ENCODE measurements at regions not wholly inside any gene's neighbourhood (a gene's known extent, or its start where the extent isn't known, plus 50 kb on each side); places are given as distances from the start of the nearest gene placed in this dataset.
"Not testable (repeated sequence)": the region's sequence is repeated elsewhere in the genome, so short reads cannot be mapped to it uniquely, and the experiment has no call there.

DNA sequence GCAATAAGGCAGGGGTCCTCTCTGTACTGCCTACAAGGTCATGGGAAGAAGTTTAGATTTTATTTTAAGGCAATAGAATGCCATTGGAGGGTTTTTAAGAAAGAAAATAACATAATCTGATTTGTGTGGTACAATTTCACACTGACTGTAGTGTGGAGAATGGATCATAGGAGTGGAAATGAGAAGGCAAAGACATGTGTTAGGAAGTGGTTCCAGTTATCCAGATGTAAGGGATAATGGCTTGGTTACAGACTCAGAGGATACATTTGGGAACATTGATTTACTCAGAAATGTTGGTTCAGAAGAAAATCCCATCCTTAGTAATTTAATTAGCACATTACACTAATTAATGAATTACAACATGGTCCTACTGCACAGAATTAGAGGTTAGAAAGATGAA lies 788.2 kb downstream of the SLITRK5 start:
- H3K27me3 ChIP-seq (ENCODE audit: control insufficient read depth in 1 of 2, insufficient read depth in 2 of 2, low read length in 2 of 2): no peaks in the 10 kb centered on the region
- no peak overlapping the region for H3K27ac ChIP-seq (ENCODE audit: low read depth, low read length)
- H3K4me1 ChIP-seq (ENCODE audit: control insufficient read depth in 1 of 2, insufficient read depth in 2 of 2, low read length in 2 of 2): no peaks in the 10 kb centered on the region
- no peaks in the 10 kb centered on the region for H3K36me3 ChIP-seq (ENCODE audit: control insufficient read depth in 1 of 2, insufficient read depth in 2 of 2, low read length in 2 of 2)
- H3K9me3 ChIP-seq (ENCODE audit: control insufficient read depth in 1 of 2, low read length in 2 of 2): no peaks in the 10 kb centered on the region
- H3K4me3 ChIP-seq (ENCODE audit: low read depth in 1 of 2, low read length in 2 of 2): no peak overlapping the region
- H3K9ac ChIP-seq (ENCODE audit: low read depth in 1 of 2, low read length in 2 of 2): no peak overlapping the region

GRCh38 chr13:88461272-88462009 lies 790.3 kb downstream of the SLITRK5 start:
- H3K4me1 ChIP-seq (ENCODE audit: control insufficient read depth in 1 of 2, insufficient read depth in 2 of 2, low read length in 2 of 2): no peaks in the 10 kb centered on the region
- no peaks in the 10 kb centered on the region for H3K36me3 ChIP-seq (ENCODE audit: control insufficient read depth in 1 of 2, insufficient read depth in 2 of 2, low read length in 2 of 2)
- no peaks in the 10 kb centered on the region for H3K27me3 ChIP-seq (ENCODE audit: control insufficient read depth in 1 of 2, insufficient read depth in 2 of 2, low read length in 2 of 2)
- H3K9ac ChIP-seq (ENCODE audit: low read depth in 1 of 2, low read length in 2 of 2): no peak overlapping the region
- H3K9me3 ChIP-seq (ENCODE audit: control insufficient read depth in 1 of 2, low read length in 2 of 2): no peaks in the 10 kb centered on the region
- H3K27ac ChIP-seq (ENCODE audit: low read depth, low read length): no peak overlapping the region
- H3K4me3 ChIP-seq (ENCODE audit: low read depth in 1 of 2, low read length in 2 of 2): no peak overlapping the region

DNA sequence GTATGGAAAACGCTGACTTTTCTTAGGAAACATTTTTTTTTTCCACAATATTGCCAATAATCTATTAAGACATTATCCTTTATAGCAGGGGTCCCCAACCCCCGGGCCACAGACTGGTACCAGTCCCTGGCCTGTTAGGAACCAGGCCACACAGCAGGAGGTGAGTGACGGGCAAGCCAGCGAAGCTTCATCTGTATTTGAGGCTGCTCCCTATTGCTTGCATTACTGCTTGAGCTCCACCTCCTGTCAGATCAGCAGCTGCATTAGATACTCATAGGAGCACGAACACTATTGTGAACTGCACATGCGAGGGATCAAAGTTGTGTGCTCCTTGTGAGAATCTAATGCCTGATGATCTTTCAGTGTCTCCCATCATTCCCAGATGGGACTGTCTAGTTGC lies 793.7 kb downstream of the SLITRK5 start:
- Histone ChIP-seq H3K4me3 (ENCODE audit: low read depth in 1 of 2, low read length in 2 of 2) (no peak overlapping the region), H3K36me3 (ENCODE audit: control insufficient read depth in 1 of 2, insufficient read depth in 2 of 2, low read length in 2 of 2) (no peaks in the 10 kb centered on the region), H3K9ac (ENCODE audit: low read depth in 1 of 2, low read length in 2 of 2) (no peak overlapping the region), H3K9me3 (ENCODE audit: control insufficient read depth in 1 of 2, low read length in 2 of 2) (no peaks in the 10 kb centered on the region), H3K4me1 (ENCODE audit: control insufficient read depth in 1 of 2, insufficient read depth in 2 of 2, low read length in 2 of 2) (no peaks in the 10 kb centered on the region), H3K27me3 (ENCODE audit: control insufficient read depth in 1 of 2, insufficient read depth in 2 of 2, low read length in 2 of 2) (no peaks in the 10 kb centered on the region), H3K27ac (ENCODE audit: low read depth, low read length) (no peak overlapping the region)

GRCh38 chr13:88472316-88472715 lies 801.1 kb downstream of the SLITRK5 start:
- no peak overlapping the region for H3K4me3 ChIP-seq (ENCODE audit: low read depth in 1 of 2, low read length in 2 of 2)
- no peaks in the 10 kb centered on the region for H3K36me3 ChIP-seq (ENCODE audit: control insufficient read depth in 1 of 2, insufficient read depth in 2 of 2, low read length in 2 of 2)
- no peak overlapping the region for H3K9ac ChIP-seq (ENCODE audit: low read depth in 1 of 2, low read length in 2 of 2)
- H3K27me3 ChIP-seq (ENCODE audit: control insufficient read depth in 1 of 2, insufficient read depth in 2 of 2, low read length in 2 of 2): no peaks in the 10 kb centered on the region
- no peaks in the 10 kb centered on the region for H3K4me1 ChIP-seq (ENCODE audit: control insufficient read depth in 1 of 2, insufficient read depth in 2 of 2, low read length in 2 of 2)
- no peak overlapping the region for H3K27ac ChIP-seq (ENCODE audit: low read depth, low read length)
- peaks cover 0 to 2% of the 10 kb centered on the region in 2 donors for H3K9me3 ChIP-seq (ENCODE audit: control insufficient read depth in 1 of 2, low read length in 2 of 2)

GRCh38 chr13:88483202-88483601 lies 812.0 kb downstream of the SLITRK5 start:
- Histone ChIP-seq H3K9me3 (ENCODE audit: control insufficient read depth in 1 of 2, low read length in 2 of 2) (peaks cover 12 to 15% of the 10 kb centered on the region in 2 donors), H3K27ac (ENCODE audit: low read depth, low read length) (no peak overlapping the region), H3K9ac (ENCODE audit: low read depth in 1 of 2, low read length in 2 of 2) (no peak overlapping the region), H3K36me3 (ENCODE audit: control insufficient read depth in 1 of 2, insufficient read depth in 2 of 2, low read length in 2 of 2) (no peaks in the 10 kb centered on the region), H3K4me1 (ENCODE audit: control insufficient read depth in 1 of 2, insufficient read depth in 2 of 2, low read length in 2 of 2) (no peaks in the 10 kb centered on the region), H3K4me3 (ENCODE audit: low read depth in 1 of 2, low read length in 2 of 2) (no peak overlapping the region), H3K27me3 (ENCODE audit: control insufficient read depth in 1 of 2, insufficient read depth in 2 of 2, low read length in 2 of 2) (no peaks in the 10 kb centered on the region)

- peaks cover 15 to 16% of the 10 kb centered on the region in 2 donors for H3K9me3 ChIP-seq (ENCODE audit: control insufficient read depth in 1 of 2, low read length in 2 of 2)
- no peak overlapping the region for H3K9ac ChIP-seq (ENCODE audit: low read depth in 1 of 2, low read length in 2 of 2)
Observed at GRCh38 chr13:88507909-88508308, 836.7 kb downstream of the SLITRK5 start.

DNA sequence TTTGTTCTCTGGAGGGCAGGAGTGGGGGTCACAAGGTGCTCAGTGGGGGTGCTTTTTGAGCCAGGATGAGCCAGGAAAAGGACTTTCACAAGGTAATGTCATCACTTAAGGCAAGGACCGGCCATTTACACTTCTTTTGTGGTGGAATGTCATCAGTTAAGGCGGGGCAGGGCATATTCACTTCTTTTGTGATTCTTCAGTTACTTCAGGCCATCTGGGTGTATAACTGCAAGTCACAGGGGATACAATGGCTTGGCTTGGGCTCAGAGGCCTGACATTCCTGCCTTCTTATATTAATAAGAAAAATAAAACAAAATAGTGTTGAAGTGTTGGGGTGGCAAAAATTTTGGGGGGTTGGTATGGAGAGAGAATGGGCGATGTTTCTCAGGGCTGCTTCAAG lies 841.8 kb downstream of the SLITRK5 start:
- not testable (repeated sequence) for H3K36me3 ChIP-seq (ENCODE audit: control insufficient read depth in 1 of 2, insufficient read depth in 2 of 2, low read length in 2 of 2)

More at GRCh38 chr13:88507909-88508308, 836.7 kb downstream of the SLITRK5 start:
- Histone ChIP-seq H3K36me3 (ENCODE audit: control insufficient read depth in 1 of 2, insufficient read depth in 2 of 2, low read length in 2 of 2) (no peaks in the 10 kb centered on the region), H3K27me3 (ENCODE audit: control insufficient read depth in 1 of 2, insufficient read depth in 2 of 2, low read length in 2 of 2) (no peaks in the 10 kb centered on the region), H3K27ac (ENCODE audit: low read depth, low read length) (no peak overlapping the region), H3K4me3 (ENCODE audit: low read depth in 1 of 2, low read length in 2 of 2) (no peak overlapping the region), H3K4me1 (ENCODE audit: control insufficient read depth in 1 of 2, insufficient read depth in 2 of 2, low read length in 2 of 2) (no peaks in the 10 kb centered on the region)

DNA sequence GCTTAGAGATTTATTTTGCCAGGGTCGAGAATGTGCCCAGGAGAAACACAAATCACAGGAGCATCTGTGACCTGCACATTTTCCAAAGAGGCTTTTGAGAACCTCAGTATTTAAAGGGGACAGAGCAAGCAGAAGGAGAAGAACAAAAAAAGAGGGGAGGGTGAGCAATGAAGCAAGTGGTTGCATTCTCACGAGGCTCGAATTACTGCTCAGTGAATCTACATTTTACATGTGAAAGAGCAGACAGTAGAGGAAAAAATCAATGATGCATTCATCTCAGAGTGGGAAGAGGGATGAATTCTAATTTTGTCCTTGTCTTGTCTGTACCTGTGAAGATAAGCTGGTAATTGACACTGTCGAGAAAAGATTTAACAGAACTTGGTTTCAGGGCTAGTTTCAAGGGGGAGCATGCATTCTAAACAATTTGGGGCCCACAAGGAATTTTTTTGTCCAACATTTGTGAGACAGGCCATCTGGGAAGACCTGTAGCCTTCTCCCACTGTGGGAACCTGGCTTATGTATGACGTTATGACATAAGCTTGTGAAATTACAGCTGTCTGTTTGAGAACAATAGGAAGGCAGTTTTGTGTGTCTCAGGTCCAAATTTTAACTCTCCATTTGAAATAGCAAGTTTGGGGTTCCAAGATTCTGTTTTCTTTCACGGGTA lies 855.1 kb downstream of the SLITRK5 start:
- Histone ChIP-seq H3K4me1 (ENCODE audit: control insufficient read depth in 1 of 2, insufficient read depth in 2 of 2, low read length in 2 of 2) (no peaks in the 10 kb centered on the region), H3K4me3 (ENCODE audit: low read depth in 1 of 2, low read length in 2 of 2) (no peak overlapping the region), H3K27me3 (ENCODE audit: control insufficient read depth in 1 of 2, insufficient read depth in 2 of 2, low read length in 2 of 2) (no peaks in the 10 kb centered on the region), H3K9me3 (ENCODE audit: control insufficient read depth in 1 of 2, low read length in 2 of 2) (peaks cover 0 to 15% of the 10 kb centered on the region in 2 donors), H3K9ac (ENCODE audit: low read depth in 1 of 2, low read length in 2 of 2) (no peak overlapping the region), H3K36me3 (ENCODE audit: control insufficient read depth in 1 of 2, insufficient read depth in 2 of 2, low read length in 2 of 2) (no peaks in the 10 kb centered on the region), H3K27ac (ENCODE audit: low read depth, low read length) (no peak overlapping the region)

More for the DNA sequence above, 841.8 kb downstream of the SLITRK5 start:
- H3K27ac ChIP-seq (ENCODE audit: low read depth, low read length); H3K4me3 ChIP-seq (ENCODE audit: low read depth in 1 of 2, low read length in 2 of 2); H3K4me1 ChIP-seq (ENCODE audit: control insufficient read depth in 1 of 2, insufficient read depth in 2 of 2, low read length in 2 of 2); H3K27me3 ChIP-seq (ENCODE audit: control insufficient read depth in 1 of 2, insufficient read depth in 2 of 2, low read length in 2 of 2); H3K9ac ChIP-seq (ENCODE audit: low read depth in 1 of 2, low read length in 2 of 2): not testable (repeated sequence)
- H3K9me3 ChIP-seq (ENCODE audit: control insufficient read depth in 1 of 2, low read length in 2 of 2): peaks cover 4 to 11% of the 10 kb centered on the region in 2 donors

- Histone ChIP-seq H3K4me1 (ENCODE audit: control insufficient read depth in 1 of 2, insufficient read depth in 2 of 2, low read length in 2 of 2) (no peaks in the 10 kb centered on the region), H3K36me3 (ENCODE audit: control insufficient read depth in 1 of 2, insufficient read depth in 2 of 2, low read length in 2 of 2) (no peaks in the 10 kb centered on the region), H3K9ac (ENCODE audit: low read depth in 1 of 2, low read length in 2 of 2) (no peak overlapping the region), H3K27ac (ENCODE audit: low read depth, low read length) (no peak overlapping the region), H3K9me3 (ENCODE audit: control insufficient read depth in 1 of 2, low read length in 2 of 2) (peaks cover 0 to 12% of the 10 kb centered on the region in 2 donors), H3K4me3 (ENCODE audit: low read depth in 1 of 2, low read length in 2 of 2) (no peak overlapping the region), H3K27me3 (ENCODE audit: control insufficient read depth in 1 of 2, insufficient read depth in 2 of 2, low read length in 2 of 2) (no peaks in the 10 kb centered on the region)
Observed at GRCh38 chr13:88526853-88527215, 855.7 kb downstream of the SLITRK5 start.

DNA sequence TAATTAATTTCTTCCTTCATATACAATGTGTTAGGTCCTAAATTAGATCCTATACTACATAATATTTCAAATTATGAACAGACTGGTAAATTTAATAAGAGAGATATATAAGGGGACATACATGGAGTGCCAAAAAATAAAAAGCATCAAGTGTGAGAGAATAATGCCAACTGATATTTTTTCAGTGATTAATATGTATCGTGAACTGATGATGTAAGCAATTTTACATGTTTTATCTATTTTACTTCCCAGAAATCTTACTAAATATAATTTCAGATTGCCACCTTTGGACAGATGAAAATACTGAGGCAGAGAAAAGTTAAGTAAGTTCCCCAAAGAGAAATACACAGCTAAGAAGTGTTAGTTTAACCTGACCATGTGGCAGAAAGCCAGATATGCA lies 870.8 kb downstream of the SLITRK5 start:
- no peaks in the 10 kb centered on the region for H3K4me1 ChIP-seq (ENCODE audit: control insufficient read depth in 1 of 2, insufficient read depth in 2 of 2, low read length in 2 of 2)
- no peaks in the 10 kb centered on the region for H3K36me3 ChIP-seq (ENCODE audit: control insufficient read depth in 1 of 2, insufficient read depth in 2 of 2, low read length in 2 of 2)
- H3K4me3 ChIP-seq (ENCODE audit: low read depth in 1 of 2, low read length in 2 of 2): no peak overlapping the region
- H3K27ac ChIP-seq (ENCODE audit: low read depth, low read length): no peak overlapping the region
- no peaks in the 10 kb centered on the region for H3K27me3 ChIP-seq (ENCODE audit: control insufficient read depth in 1 of 2, insufficient read depth in 2 of 2, low read length in 2 of 2)
- H3K9me3 ChIP-seq (ENCODE audit: control insufficient read depth in 1 of 2, low read length in 2 of 2): peaks cover 0 to 6% of the 10 kb centered on the region in 2 donors
- no peak overlapping the region for H3K9ac ChIP-seq (ENCODE audit: low read depth in 1 of 2, low read length in 2 of 2)
